ENCODE measurements at regions not wholly inside any gene's neighbourhood (a gene's known extent, or its start where the extent isn't known, plus 50 kb on each side); places are given as distances from the start of the nearest gene placed in this dataset.
"Not testable (repeated sequence)": the region's sequence is repeated elsewhere in the genome, so short reads cannot be mapped to it uniquely, and the experiment has no call there.

GRCh38 chr12:70069221-70070105 lies 173.8 kb upstream of the CNOT2 start:
- no peak for DNase-seq

GRCh38 chr12:70070494-70071007 lies 172.7 kb upstream of the CNOT2 start:
- DNase-seq: no peak

GRCh38 chr12:70074510-70074909 lies 168.7 kb upstream of the CNOT2 start:
- DNase-seq: no peak

- no peak for DNase-seq
These were observed 165.8 kb upstream of the CNOT2 start for GRCh38 chr12:70077441-70077840.

- DNase-seq: no peak
These were observed 165.1 kb upstream of the CNOT2 start for GRCh38 chr12:70078161-70078560.

GRCh38 chr12:70080566-70080965 lies 162.7 kb upstream of the CNOT2 start:
- DNase-seq: no peak

- no peak for DNase-seq
These were observed 160.1 kb upstream of the CNOT2 start for GRCh38 chr12:70082997-70083676.

GRCh38 chr12:70083677-70084020 lies 159.6 kb upstream of the CNOT2 start:
- no peak for DNase-seq

GRCh38 chr12:70086372-70086771 lies 156.9 kb upstream of the CNOT2 start:
- not testable (repeated sequence) for DNase-seq

GRCh38 chr12:70091021-70091521 lies 152.2 kb upstream of the CNOT2 start:
- DNase-seq: no peak

GRCh38 chr12:70094467-70094866 lies 148.8 kb upstream of the CNOT2 start:
- peak; percentile 38 for DNase-seq

GRCh38 chr12:70096759-70097410 lies 146.3 kb upstream of the CNOT2 start:
- DNase-seq: no peak

- no peak for DNase-seq
These were observed 142.2 kb upstream of the CNOT2 start for GRCh38 chr12:70101064-70101463.

- DNase-seq: no peak
These were observed 136.9 kb upstream of the CNOT2 start for GRCh38 chr12:70106347-70106746.

GRCh38 chr12:70110085-70110484 lies 133.1 kb upstream of the CNOT2 start:
- no peak for DNase-seq

- no peak for DNase-seq
These were observed 125.6 kb upstream of the CNOT2 start for GRCh38 chr12:70117670-70118069.

GRCh38 chr12:70120970-70121369 lies 122.3 kb upstream of the CNOT2 start:
- DNase-seq: no peak

GRCh38 chr12:70121562-70121961 lies 121.7 kb upstream of the CNOT2 start:
- no peak for DNase-seq

- no peak for DNase-seq
These were observed 120.4 kb upstream of the CNOT2 start for GRCh38 chr12:70122804-70123203.

GRCh38 chr12:70149013-70149412 lies 94.2 kb upstream of the CNOT2 start:
- DNase-seq: no peak

- no peak for DNase-seq
These were observed 93.6 kb upstream of the CNOT2 start for GRCh38 chr12:70149665-70150064.

- no peak for DNase-seq
These were observed 93.0 kb upstream of the CNOT2 start for GRCh38 chr12:70150230-70150629.

Data from muscle of arm (tissue), 1 donor.